Hypothalamus (tissue), 51 donors: ENCODE measurements at regions not wholly inside any gene's neighbourhood (a gene's known extent, or its start where the extent isn't known, plus 50 kb on each side); places are given as distances from the start of the nearest gene placed in this dataset.
"Not testable (repeated sequence)": the region's sequence is repeated elsewhere in the genome, so short reads cannot be mapped to it uniquely, and the experiment has no call there.

Experiments used
- DNase-seq, 51 donors: peaks; one replicate each; lab custom pipeline; 2025; lab: John Stamatoyannopoulos, UW

- not testable (repeated sequence) for DNase-seq
Observed at GRCh38 chr2:133998726-133999125, 255.1 kb upstream of the MGAT5 start.

- DNase-seq: no peak
Observed at GRCh38 chr2:134002391-134002790, 251.5 kb upstream of the MGAT5 start.

- DNase-seq: no peak
Observed at GRCh38 chr2:134002921-134003320, 251.0 kb upstream of the MGAT5 start.

GRCh38 chr2:134004467-134004866 is 249.4 kb upstream of the MGAT5 start:
- no peak for DNase-seq

- DNase-seq: no peak
Observed at GRCh38 chr2:134008837-134009236, 245.0 kb upstream of the MGAT5 start.

GRCh38 chr2:134009440-134009839 is 244.4 kb upstream of the MGAT5 start:
- no peak for DNase-seq

- DNase-seq: not testable (repeated sequence)
Observed at GRCh38 chr2:134009906-134010305, 244.0 kb upstream of the MGAT5 start.

- DNase-seq: no peak
Observed at GRCh38 chr2:134011936-134012586, 241.8 kb upstream of the MGAT5 start.

GRCh38 chr2:134014196-134014960 is 239.5 kb upstream of the MGAT5 start:
- no peak for DNase-seq

- DNase-seq: no peak
Observed at GRCh38 chr2:134019871-134020270, 234.0 kb upstream of the MGAT5 start.

- DNase-seq: no peak
Observed at GRCh38 chr2:134020608-134021007, 233.3 kb upstream of the MGAT5 start.

- no peak for DNase-seq
Observed at GRCh38 chr2:134021830-134022524, 231.9 kb upstream of the MGAT5 start.

- no peak for DNase-seq
Observed at GRCh38 chr2:134023854-134024253, 230.0 kb upstream of the MGAT5 start.

- DNase-seq: no peak
Observed at GRCh38 chr2:134027980-134028379, 225.9 kb upstream of the MGAT5 start.

GRCh38 chr2:134029418-134029817 is 224.5 kb upstream of the MGAT5 start:
- DNase-seq: no peak

- no peak for DNase-seq
Observed at GRCh38 chr2:134031539-134031938, 222.3 kb upstream of the MGAT5 start.

- no peak for DNase-seq
Observed at GRCh38 chr2:134035605-134036370, 218.1 kb upstream of the MGAT5 start.

GRCh38 chr2:134039912-134040581 is 213.8 kb upstream of the MGAT5 start:
- DNase-seq: no peak

- DNase-seq: not testable (repeated sequence)
Observed at GRCh38 chr2:134040626-134041172, 213.2 kb upstream of the MGAT5 start.

- DNase-seq: no peak
Observed at GRCh38 chr2:134041877-134042276, 212.0 kb upstream of the MGAT5 start.
